Keratinocyte (primary cell): ENCODE measurements at regions not wholly inside any gene's neighbourhood (a gene's known extent, or its start where the extent isn't known, plus 50 kb on each side); places are given as distances from the start of the nearest gene placed in this dataset.

Experiments
- EZH2 ChIP-seq: IDR thresholded peaks from one replicate; pipeline ENCODE4 v1.6.1; 2012; ENCODE audit warnings: inconsistent platforms, mild to moderate bottlenecking, low read length, moderate library complexity
- TF ChIP-seq, protein P1 (sequence below), 3 experiments: IDR thresholded peaks in 1 of 3; conservative IDR thresholded peaks in 1 of 3; optimal IDR thresholded peaks in 1 of 3; 2 replicates in 2 of 3; 3 replicates in 1 of 3; pipeline versions ENCODE3 to v1.5.1; 2011; ENCODE audit warnings: low read length in 3 of 3, mild to moderate bottlenecking in 3 of 3, moderate library complexity in 2 of 3, control low read depth in 1 of 3, inconsistent platforms in 1 of 3; ENCODE audit not compliant: insufficient read depth in 2 of 3; ENCODE audit errors: extremely low read depth in 1 of 3

DNA sequence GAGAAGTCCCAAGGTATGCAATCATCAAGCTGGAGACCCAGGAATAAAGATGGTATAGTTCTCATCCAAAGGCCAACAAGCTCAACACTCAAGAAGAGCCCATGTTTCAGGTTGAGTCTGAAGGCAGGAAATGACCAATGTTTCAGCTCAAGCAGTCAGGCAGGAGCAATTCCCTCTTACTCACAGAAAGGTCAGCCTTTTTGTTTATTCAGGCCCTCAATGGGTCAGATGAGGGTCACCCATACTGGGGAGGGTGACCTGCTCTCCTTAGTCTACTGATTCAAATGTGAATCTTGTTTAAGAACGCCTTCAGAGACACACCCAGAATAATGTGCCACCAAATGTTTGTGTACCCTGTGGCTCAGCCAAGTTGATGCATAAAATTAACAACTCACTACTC, 262.4 kb downstream of the USP25 start:
- TF ChIP-seq, protein P1, sequence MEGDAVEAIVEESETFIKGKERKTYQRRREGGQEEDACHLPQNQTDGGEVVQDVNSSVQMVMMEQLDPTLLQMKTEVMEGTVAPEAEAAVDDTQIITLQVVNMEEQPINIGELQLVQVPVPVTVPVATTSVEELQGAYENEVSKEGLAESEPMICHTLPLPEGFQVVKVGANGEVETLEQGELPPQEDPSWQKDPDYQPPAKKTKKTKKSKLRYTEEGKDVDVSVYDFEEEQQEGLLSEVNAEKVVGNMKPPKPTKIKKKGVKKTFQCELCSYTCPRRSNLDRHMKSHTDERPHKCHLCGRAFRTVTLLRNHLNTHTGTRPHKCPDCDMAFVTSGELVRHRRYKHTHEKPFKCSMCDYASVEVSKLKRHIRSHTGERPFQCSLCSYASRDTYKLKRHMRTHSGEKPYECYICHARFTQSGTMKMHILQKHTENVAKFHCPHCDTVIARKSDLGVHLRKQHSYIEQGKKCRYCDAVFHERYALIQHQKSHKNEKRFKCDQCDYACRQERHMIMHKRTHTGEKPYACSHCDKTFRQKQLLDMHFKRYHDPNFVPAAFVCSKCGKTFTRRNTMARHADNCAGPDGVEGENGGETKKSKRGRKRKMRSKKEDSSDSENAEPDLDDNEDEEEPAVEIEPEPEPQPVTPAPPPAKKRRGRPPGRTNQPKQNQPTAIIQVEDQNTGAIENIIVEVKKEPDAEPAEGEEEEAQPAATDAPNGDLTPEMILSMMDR (optimal IDR thresholded peaks at IDR 0.05 in 1 of 3, IDR thresholded peaks at IDR 0.05 in 1 of 3, conservative IDR thresholded peaks at IDR 0.05 in 1 of 3; ENCODE audit: extremely low read depth in 1 of 3, insufficient read depth in 2 of 3, low read length in 3 of 3), result no peak
- no peak for TF ChIP-seq EZH2
